ENCODE measurements at regions not wholly inside any gene's neighbourhood (a gene's known extent, or its start where the extent isn't known, plus 50 kb on each side); places are given as distances from the start of the nearest gene placed in this dataset.
A peak's percentile ranks its signal among the peaks of the same experiment; 100 is the strongest.
"Not testable (repeated sequence)": the region's sequence is repeated elsewhere in the genome, so short reads cannot be mapped to it uniquely, and the experiment has no call there.

DNA sequence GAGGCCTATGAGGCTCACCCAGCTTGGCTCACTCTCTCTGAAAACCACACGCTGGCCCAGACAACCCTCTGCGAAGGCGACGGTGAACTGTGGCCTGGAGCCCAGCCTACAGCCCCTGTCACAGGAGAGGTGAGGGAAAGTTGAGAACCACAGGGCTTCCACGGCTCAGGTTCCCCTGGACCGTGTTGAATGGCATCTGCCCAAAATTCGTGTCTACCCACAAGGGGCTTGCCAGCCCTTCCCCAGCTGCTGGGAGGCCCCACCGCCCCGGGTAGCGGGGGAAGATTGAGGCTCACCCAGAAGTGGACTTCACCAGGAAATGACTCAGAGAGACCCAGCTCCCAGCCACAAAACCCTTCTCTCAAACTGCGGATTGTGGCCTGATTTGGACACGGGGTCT lies 197.1 kb downstream of the CTTN start:
- DNase-seq, result no peak

- DNase-seq, result no peak
Observed at GRCh38 chr11:70596091-70596490, 197.8 kb downstream of the CTTN start.

- no peak for DNase-seq
Observed at GRCh38 chr11:70597006-70597555, 198.8 kb downstream of the CTTN start.

DNA sequence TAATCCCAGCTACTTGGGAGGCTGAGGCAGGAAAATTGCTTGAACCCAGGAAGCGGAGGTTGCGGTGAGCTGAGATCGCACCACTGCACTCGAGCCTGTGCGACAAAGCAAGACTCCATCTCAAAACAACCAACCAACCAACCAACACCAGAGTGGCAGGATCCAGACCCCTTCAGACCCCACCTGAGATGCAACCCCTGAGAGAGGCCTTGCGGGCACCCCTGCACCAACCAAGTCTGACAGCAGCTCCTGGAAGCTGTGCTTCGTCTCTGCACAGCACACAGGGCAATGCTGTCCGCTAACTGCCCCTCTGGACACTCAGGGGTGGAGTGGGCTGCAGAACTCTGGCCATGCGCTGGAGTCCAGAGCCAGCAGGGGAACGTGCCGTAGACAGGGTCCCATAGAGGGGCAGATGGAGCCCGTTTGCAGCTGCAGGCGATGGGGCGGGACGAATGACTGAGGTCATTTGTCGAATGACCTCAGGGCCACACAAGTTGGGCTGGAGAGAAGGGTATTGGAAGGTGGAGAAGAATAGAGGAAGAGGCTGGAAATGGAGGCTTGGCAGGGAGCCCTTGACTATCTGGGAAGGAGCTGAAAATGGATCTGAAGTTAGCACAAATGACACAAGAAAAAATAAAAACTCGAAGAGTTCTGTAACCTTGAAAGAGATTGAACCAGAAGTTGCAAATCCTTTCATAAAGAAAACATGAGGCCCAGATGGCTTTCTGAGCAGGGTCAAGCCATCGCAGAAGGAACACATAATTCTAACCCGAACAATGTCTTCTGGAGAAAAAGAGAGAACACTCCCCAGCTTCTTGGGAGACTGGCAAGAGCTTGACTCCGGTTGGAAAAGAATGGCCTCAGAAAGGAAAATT lies 199.7 kb downstream of the CTTN start:
- DNase-seq, result no peak

DNA sequence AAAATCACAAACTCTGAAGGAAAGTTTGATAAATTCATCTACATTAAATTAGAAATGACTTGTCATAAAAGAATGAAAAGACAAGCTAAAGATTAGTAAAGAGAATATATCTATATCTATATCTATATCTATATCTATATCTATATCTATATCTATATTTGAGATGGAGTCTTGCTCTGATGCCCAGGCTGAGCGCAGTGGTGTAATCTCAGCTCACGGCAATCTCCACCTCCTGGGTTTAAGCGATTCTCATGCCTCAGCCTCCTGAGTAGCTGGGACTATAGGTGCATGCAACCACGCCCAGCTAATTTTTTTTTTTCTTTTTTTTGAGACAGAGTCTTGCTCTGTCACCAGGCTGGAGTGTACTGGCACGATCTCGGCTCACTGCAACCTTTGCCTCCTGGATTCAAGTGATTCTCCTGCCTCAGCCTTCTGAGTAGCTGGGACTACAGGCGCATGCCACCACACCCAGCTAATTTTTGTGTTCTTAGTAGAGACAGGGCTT lies 202.6 kb downstream of the CTTN start:
- DNase-seq, result not testable (repeated sequence)

- no peak for DNase-seq
Observed at GRCh38 chr11:70601861-70602538, 203.7 kb downstream of the CTTN start.

- no peak for DNase-seq
Observed at GRCh38 chr11:70603114-70603755, 204.9 kb downstream of the CTTN start.

GRCh38 chr11:70603756-70604211 lies 205.5 kb downstream of the CTTN start:
- DNase-seq, result peak; percentile 83

- DNase-seq, result no peak
Observed at GRCh38 chr11:70604221-70604620, 205.9 kb downstream of the CTTN start.

- no peak for DNase-seq
Observed at GRCh38 chr11:70604630-70605467, 206.5 kb downstream of the CTTN start.

DNA sequence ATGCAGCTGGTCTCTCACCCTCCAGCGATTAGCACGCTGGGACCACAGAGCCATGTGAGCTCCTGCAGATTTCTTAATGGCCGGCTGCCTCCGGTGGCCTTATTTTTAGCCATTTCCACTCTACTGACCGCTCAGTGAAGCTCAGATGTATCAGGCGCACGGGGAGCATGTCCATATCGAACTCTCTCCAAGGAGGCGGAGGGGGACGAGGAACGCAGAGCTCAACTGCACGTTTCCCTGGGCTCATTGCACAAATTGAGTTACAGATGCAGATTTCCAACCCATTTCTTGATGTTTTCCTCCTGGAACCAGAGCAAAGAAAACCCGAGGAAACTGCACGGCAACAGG lies 207.1 kb downstream of the CTTN start:
- no peak for DNase-seq

DNA sequence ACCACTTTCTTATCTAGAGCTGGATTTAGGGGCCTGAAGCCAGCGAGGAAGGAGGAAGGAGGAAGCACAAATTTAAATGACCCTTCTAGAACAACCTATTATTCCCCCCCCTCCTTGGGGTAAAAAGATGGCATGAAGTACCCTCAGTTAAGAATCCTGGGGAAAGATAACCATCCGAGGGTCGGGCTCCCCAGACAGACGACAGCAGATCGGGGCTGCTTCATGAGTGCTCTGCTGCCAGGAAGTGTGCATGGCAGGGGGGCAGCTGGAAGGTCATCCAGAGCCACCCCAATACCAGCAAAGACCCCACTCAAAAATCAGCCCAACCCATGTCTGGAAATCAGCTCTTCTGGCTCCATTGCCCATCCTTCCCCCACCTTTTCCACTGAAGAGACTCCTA lies 207.5 kb downstream of the CTTN start:
- no peak for DNase-seq

- no peak for DNase-seq
Observed at GRCh38 chr11:70606248-70606950, 208.1 kb downstream of the CTTN start.

- DNase-seq, result no peak
Observed at GRCh38 chr11:70606951-70607330, 208.6 kb downstream of the CTTN start.

DNA sequence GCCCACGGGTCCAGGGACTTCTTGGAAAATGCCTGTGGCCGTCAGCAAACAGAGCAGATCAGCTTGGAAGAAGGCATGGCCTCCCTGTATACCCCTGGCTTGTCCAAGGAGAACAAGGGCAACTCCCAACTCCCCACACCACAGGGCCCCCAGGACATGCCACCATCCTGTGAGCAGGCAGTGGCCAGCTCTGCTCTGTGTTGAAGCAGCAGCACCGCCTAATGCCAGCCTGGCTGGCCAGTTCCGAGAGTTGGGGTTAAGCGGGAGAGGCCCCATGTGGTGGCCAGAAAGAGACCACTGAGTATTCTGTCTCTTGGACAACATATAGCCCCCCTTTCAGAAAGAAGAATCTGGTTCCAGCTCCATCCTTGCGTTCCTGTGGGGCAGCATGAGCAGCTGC lies 209.2 kb downstream of the CTTN start:
- no peak for DNase-seq

DNA sequence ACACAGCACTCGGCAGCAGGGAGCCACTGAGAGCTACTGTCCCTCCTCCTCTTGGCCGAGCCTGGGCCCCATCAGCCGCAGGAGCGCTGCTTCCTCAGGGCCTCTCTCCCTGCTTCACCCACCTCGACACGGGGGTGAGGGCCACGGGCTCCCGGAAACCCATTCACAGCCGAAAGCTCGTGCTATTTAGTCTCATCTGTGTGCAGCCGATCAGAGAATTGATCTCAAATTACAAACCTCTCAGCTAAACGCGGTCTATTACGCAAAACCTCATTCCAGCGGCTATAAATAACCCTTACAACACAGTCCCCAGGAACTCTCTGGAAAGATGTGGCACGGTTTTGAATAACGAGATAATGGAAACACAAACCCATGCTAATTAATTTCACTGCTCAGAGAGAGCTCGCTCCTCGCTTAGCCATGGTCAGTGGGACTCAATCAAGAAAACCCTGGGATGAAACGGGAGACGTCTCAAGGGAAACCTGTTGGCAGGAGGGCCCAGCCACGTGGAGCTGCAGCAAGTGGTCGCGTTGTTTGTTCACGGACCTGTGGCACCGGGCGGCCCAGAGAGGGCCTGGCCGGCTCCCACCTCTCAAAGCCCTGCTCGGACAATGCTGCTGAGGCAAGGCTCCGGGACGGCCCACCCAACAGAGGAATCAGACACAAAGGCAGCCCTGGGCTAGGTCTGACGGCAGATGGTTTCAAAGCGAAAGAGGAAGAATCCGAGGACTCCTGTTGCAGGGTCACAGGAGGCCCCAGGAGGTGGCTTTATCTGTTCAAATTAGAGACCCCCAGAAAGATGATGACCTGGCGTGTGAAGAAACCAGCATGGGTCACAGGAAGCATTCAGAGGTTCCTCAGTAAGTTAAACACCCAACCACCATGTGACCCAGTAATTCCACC lies 210.5 kb downstream of the CTTN start:
- no peak for DNase-seq

GRCh38 chr11:70610566-70611565 lies 212.5 kb downstream of the CTTN start:
- DNase-seq, result no peak

DNA sequence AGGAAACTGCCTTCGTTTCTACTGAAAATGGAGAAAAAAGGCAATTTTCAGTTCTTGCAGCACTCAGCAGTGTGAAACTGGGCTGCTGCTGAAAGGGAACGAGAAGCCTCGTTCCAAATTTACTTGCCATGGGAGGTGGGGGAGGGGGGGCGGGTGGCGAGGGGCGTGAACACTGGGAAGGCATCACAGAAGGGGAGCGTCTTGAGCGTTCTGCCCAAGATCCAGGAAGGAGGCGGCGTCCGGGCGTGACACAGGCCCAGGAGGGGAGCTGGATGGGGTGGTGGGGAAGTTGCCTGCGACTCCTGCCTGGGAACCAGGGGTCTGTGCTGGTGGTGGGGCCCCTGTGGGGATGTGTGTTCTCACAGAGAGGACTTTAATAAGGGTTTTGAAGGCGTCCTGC lies 213.5 kb downstream of the CTTN start:
- no peak for DNase-seq

- DNase-seq, result no peak
Observed at GRCh38 chr11:70612459-70613141, 214.3 kb downstream of the CTTN start.
